HT-29 (cell line): ENCODE measurements at regions not wholly inside any gene's neighbourhood (a gene's known extent, or its start where the extent isn't known, plus 50 kb on each side); places are given as distances from the start of the nearest gene placed in this dataset.
"Not testable (repeated sequence)": the region's sequence is repeated elsewhere in the genome, so short reads cannot be mapped to it uniquely, and the experiment has no call there.

Source experiments
- DNase-seq: peaks from one replicate; pipeline ENCODE4 v3.0.0-alpha.2; 2015; ENCODE audit warnings: low spot score

DNA sequence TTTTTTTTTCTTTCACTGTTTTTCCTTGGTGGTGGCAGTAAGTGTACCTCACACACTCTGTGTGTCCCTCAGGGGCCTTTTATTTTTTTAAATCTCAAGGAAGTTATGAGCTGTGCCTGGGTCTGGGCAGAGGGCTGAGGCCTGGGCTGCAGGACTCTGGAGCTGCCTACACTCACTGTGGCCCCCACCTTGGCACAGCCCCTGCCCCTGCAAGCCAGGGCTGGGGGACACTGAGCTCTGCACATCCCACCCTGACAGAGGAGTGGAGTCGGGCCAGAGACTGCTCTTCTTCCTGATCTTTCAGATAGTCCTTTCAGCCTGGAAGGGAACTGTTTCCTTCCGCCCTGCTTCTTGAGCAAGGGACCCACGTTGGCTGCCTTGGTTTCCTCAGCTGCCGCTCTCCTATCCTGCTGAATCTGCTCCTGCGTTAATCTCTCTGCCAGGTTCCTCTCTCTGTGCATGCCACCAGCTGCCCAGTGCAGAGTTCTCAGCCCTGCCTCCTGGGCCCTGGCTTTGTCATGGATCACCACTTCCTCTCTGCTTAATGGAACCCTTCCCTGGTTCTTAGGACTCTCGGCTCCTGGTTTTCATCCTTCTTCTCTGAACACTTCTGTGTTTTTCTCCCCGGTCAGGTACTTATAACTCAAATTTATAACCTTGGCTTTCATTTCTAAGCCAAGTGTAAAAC is 502.3 kb downstream of the DIRAS2 start:
- no peak for DNase-seq

DNA sequence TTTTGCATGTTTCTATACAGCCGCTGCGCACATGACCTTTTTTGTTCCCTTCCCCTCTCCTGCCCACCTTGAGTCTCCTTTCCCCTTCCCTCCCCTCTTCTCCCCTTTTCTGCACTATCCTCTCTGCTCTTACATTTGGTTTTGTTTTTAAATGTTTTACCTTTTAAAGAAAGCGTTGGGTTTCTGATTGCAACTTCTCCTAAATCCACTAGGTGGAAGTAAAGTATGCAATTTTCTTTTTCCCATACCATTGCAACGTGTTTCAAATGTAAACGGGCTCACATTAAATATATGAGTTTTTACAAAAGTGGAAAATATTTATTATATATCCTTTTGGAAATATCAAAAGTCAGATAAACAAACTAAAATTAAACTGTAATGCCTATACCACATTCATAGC is 500.9 kb downstream of the DIRAS2 start:
- peak; percentile 43 for DNase-seq

DNA sequence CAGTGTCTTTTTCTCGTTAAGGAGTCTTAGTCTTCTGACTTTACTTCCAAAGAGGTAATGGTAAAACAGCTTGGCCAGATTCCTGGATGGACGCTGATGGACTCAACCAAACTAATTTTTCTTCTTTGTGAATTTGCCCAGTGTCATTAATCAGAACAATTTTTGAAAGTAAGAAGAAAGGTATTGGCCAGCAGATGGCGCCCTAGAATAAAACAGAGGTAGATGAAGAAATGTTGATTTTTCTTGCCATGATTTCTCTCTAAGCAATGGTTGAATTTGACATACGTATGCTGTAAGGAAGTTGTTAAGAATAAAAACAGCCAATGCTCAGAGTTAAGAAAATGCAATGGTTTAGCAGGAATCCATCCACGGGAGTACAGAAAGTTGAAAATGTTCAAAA is 500.0 kb downstream of the DIRAS2 start:
- peak; percentile 83 for DNase-seq

GRCh38 chr9:90147426-90147825 is 495.2 kb downstream of the DIRAS2 start:
- no peak for DNase-seq

- DNase-seq: no peak
Observed at GRCh38 chr9:90156318-90156717, 486.3 kb downstream of the DIRAS2 start.

GRCh38 chr9:90162326-90162725 is 480.3 kb downstream of the DIRAS2 start:
- no peak for DNase-seq

DNA sequence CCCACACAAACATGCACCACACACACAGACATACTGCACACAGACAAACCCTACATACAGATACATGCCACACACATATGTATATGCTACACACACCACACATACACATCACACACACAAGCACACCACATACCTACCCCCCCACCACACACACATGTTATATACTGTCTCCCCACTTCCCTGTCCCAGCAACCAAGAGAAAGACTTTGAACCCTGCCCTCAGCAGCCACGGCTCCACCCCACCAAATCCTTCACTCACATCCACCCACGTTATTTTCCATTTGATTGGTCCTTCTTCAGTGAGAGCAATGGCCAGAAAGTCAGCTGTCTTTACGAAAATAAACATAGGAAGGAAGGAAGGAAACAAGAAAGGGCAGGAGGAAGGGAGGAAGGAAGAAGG is 479.8 kb downstream of the DIRAS2 start:
- no peak for DNase-seq

DNA sequence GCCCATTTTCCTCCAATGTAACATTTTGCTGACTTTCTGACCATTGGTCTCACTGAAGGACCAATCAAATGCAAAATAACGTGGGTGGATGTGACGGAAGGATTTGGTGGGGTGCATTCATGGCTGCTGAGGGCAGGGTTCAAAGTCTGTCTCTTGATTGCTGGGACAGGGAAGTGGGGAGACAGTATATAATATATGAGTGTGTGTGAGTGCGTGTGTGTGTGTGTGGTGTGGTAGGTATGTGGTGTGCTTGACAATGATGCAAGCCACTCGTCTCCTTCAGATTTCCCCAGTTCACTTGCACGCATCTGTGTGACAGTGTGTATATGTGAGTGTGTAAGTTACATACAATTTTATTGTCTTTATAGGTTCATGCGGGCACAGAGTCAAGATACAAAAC is 477.3 kb downstream of the DIRAS2 start:
- no peak for DNase-seq

- DNase-seq: not testable (repeated sequence)
Observed at GRCh38 chr9:90166374-90166773, 476.2 kb downstream of the DIRAS2 start.

DNA sequence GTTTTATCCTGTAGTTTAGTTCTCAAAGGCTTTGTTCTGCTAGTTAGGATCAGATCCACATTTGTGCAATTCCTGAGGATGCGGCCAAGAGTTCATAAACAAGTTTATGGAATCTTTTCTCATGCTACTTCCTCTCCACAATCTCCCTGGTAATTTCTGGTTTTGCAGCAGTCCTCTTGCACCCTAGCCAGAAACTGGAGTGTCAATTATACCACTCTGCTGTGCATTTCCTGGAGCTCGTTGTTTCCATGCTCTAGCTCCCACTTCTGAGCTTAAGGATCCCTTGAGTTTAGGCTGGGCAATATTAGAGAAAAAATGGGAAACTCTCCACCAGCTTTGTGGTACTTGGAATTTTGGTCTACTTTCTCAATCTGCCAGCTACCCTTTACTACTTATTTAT is 474.7 kb downstream of the DIRAS2 start:
- no peak for DNase-seq

DNA sequence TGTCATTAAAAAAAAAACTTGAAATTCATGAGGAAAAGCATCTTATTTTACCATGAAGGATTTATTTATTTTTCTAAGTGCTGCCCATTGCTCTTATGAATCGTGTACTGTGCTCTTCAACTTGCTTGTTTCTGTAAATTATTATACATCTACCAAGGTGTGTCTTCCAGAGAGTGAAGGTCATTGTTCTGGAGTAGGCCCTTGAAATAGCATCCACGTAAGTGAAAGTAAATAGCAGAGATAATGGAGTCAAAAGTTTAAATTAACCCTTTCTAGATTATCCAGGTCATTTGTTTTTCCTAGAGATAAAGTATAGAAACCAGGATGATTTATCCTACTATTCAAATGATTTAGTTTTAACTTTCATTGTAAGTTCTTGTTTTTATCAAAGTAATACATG is 473.1 kb downstream of the DIRAS2 start:
- no peak for DNase-seq

DNA sequence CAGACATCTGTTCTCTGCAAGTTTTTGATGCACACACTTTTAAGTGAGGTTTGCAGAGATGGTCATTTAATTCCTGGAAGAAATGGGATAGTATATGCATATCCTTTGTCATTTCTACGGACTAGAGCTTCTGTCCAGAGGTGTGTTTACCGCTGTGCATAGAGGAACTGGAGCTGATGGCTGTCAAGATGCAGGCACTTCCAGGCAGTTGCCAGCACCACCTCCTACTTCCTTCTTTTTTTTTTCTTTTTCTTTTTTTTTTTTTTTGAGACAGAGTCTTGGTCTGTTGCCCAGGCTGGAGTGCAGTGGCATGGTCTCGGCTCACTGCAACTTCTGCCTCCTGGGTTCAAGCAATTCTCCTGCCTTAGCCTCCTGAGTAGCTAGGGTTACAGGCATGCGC is 468.7 kb downstream of the DIRAS2 start:
- DNase-seq: not testable (repeated sequence)

DNA sequence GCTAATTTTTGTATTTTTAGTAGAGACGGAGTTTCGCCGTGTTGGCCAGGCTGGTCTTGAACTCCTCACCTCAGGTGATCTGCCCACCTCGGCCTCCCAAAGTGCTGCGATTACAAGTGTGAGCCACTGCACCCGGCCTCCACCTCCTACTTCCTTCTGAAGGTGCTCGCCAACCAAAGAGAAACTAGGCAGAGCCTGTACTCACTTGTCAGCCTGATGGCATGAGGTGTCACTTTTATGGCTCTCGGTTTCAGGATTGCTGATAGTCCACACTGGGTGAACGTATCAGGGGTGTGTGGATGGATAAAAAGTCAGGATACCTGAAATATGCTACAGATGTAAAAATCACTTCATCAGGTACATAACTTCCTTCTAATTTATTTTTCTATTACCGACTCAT is 468.3 kb downstream of the DIRAS2 start:
- DNase-seq: not testable (repeated sequence)

GRCh38 chr9:90175257-90175656 is 467.4 kb downstream of the DIRAS2 start:
- no peak for DNase-seq

GRCh38 chr9:90175865-90176264 is 466.8 kb downstream of the DIRAS2 start:
- DNase-seq: no peak

GRCh38 chr9:90176901-90177300 is 465.7 kb downstream of the DIRAS2 start:
- no peak for DNase-seq

DNA sequence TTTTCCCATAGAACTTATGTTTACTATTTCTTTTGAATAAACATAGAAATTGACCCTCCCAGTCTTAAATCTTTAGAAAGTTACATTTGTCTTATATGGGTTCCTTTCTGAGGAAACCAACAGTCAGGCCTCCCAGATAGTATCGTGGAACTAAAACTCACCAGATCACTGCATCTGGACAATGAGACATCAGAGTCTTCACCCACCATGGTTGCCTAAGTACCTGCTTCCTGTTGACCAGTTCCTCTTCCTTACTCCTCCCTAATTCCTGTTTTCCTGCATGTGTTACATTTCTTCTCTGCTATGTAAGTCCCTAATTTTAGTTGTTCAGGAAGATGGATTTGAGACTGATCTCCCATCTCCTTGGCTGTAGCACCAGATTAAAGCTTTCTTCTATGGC is 462.2 kb downstream of the DIRAS2 start:
- DNase-seq: no peak

GRCh38 chr9:90188656-90189055 is 454.0 kb downstream of the DIRAS2 start:
- no peak for DNase-seq

DNA sequence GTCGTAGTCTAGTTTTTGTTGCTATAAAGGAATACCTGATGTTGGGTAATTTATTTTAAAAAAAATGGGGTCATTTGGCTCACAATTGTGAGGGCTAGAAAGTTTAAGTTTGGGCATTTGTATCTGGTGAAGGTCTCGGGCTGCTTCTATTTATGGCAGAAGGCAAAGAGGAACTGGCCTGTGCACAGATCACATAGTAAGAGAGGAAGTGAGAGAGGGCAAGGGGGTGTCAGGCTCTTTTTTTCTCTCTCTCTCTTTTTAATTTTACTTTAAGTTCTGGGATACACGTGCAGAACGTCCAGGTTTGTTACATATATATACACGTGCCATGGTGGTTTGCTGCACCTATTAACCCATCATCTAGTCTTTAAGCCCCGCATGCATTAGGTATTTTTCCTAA is 453.3 kb downstream of the DIRAS2 start:
- no peak for DNase-seq

DNA sequence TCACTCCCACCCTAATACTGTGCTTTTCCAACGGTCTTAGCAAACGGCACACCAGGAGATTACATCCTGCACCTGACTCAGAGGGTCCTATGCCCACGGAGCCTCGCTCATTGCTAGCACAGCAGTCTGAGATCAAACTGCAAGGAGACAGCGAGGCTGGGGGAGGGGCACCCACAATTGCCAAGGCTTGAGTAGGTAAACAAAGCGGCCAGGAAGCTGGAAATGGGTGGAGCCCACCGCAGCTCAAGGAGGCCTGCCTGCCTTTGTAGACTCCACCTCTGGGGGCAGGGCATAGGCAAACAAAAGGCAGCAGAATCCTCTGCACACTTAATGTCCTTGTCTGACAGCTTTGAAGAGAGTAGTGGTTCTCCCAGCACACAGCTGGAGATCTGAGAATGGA is 450.2 kb downstream of the DIRAS2 start:
- DNase-seq: peak; percentile 76

- no peak for DNase-seq
Observed at GRCh38 chr9:90198956-90199355, 443.7 kb downstream of the DIRAS2 start.

- DNase-seq: no peak
Observed at GRCh38 chr9:90201766-90202165, 440.9 kb downstream of the DIRAS2 start.

DNA sequence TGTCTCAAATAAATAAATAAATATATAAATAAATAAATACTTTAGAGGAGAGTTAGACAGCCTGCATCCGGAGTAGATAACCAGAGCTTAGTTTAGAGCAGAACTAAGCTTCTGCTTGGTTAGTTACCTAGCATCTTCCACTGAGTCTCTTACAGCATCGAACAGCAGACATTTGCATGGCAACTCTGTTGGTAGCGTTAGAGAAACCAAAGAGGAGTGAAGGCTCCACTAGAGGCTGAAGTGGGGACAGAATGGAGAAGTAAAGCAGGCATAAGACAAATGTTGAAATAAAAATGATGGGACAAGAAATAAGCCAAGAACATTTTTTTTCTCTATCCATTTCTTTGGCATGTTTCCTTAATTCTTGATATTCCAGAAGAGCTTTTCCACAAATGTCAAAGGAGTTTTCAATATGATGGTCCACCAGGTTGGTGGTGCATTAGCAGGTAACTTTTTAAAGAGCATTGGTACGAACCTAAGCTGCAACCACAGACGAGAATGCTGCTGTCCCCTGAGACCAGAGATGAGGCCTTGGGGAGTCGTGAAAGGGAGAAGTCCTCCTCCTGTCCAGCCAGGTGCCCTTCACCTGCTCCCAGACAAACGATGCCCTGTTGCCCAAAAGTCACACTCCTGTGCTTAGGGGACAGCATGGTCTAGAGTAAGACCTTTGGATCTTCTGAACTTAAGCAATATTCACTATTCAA is 438.3 kb downstream of the DIRAS2 start:
- DNase-seq: no peak
